ENCODE measurements at regions not wholly inside any gene's neighbourhood (a gene's known extent, or its start where the extent isn't known, plus 50 kb on each side); places are given as distances from the start of the nearest gene placed in this dataset.

- peak; percentile 11 for DNase-seq (ENCODE audit: low read depth)
- no peak for TF ChIP-seq CTCF (IDR thresholded peaks at IDR 0.05; ENCODE audit: insufficient read depth, low read length)
- no peak overlapping the region for H3K4me3 ChIP-seq (ENCODE audit: low read depth, low read length)
These were observed 214.3 kb upstream of the ADAMTS9 start for GRCh38 chr3:64901986-64902516.

GRCh38 chr3:64901522-64901885, 213.7 kb upstream of the ADAMTS9 start:
- peak; percentile 26 for DNase-seq (ENCODE audit: low read depth)
- TF ChIP-seq CTCF (IDR thresholded peaks at IDR 0.05; ENCODE audit: insufficient read depth, low read length) = no peak
- no peak overlapping the region for H3K4me3 ChIP-seq (ENCODE audit: low read depth, low read length)

GRCh38 chr3:64900617-64901521, 213.1 kb upstream of the ADAMTS9 start:
- H3K4me3 ChIP-seq (ENCODE audit: low read depth, low read length) = no peak overlapping the region
- TF ChIP-seq CTCF (IDR thresholded peaks at IDR 0.05; ENCODE audit: insufficient read depth, low read length) = no peak
- DNase-seq (ENCODE audit: low read depth) = peak; percentile 57

DNA sequence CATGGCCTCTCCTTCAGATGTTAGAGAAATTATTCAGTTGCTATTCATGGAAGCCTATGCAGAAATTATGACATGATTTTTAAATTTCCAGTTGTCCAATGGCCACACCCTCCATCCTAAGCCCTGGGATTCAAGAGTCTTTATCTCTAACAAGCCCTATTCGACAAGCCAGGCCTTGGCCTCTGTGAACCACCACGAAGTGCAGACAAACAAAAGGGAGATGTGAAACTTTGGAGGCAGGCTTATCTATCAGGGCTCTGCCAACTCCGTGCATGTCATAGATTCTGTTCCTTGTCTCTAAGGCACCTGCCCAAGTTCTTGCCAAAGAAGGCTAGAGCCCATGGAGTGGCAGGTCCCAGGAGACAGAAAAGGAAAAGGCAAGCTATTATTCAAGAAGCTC, 212.4 kb upstream of the ADAMTS9 start:
- no peak for DNase-seq (ENCODE audit: low read depth)
- H3K4me3 ChIP-seq (ENCODE audit: low read depth, low read length) = no peak overlapping the region
- no peak for TF ChIP-seq CTCF (IDR thresholded peaks at IDR 0.05; ENCODE audit: insufficient read depth, low read length)

- no peak for DNase-seq (ENCODE audit: low read depth)
- no peak overlapping the region for H3K4me3 ChIP-seq (ENCODE audit: low read depth, low read length)
These were observed 211.1 kb upstream of the ADAMTS9 start for GRCh38 chr3:64898941-64899340.

More at GRCh38 chr3:64898941-64899340, 211.1 kb upstream of the ADAMTS9 start:
- TF ChIP-seq CTCF (IDR thresholded peaks at IDR 0.05; ENCODE audit: insufficient read depth, low read length) = no peak

Data from fibroblast of the aortic adventitia (primary cell).